ENCODE measurements at regions not wholly inside any gene's neighbourhood (a gene's known extent, or its start where the extent isn't known, plus 50 kb on each side); places are given as distances from the start of the nearest gene placed in this dataset.

- Histone ChIP-seq H3K36me3 (ENCODE audit: control insufficient read depth, insufficient read depth, low read length) (no peaks in the 10 kb centered on the region), H3K27me3 (replicated peaks; ENCODE audit: control insufficient read depth, insufficient read depth, low read length) (no peaks in the 10 kb centered on the region), H3K4me1 (no peaks in the 10 kb centered on the region), H3K9me3 (no peaks in the 10 kb centered on the region), H3K4me3 (ENCODE audit: low read depth, low read length) (no peak overlapping the region)
- Mint-ChIP-seq H3K4me1 (ENCODE audit: low read depth, unreplicated experiment) (no peaks in the 10 kb centered on the region), H3K4me3 (ENCODE audit: unreplicated experiment) (no peak overlapping the region), H3K9me3 (ENCODE audit: unreplicated experiment) (no peaks in the 10 kb centered on the region), H3K36me3 (ENCODE audit: insufficient read depth, unreplicated experiment) (no peaks in the 10 kb centered on the region), H3K27ac (ENCODE audit: unreplicated experiment) (no peak overlapping the region), H3K27me3 (ENCODE audit: insufficient read depth, unreplicated experiment) (no peaks in the 10 kb centered on the region)
- TF ChIP-seq, protein P1, sequence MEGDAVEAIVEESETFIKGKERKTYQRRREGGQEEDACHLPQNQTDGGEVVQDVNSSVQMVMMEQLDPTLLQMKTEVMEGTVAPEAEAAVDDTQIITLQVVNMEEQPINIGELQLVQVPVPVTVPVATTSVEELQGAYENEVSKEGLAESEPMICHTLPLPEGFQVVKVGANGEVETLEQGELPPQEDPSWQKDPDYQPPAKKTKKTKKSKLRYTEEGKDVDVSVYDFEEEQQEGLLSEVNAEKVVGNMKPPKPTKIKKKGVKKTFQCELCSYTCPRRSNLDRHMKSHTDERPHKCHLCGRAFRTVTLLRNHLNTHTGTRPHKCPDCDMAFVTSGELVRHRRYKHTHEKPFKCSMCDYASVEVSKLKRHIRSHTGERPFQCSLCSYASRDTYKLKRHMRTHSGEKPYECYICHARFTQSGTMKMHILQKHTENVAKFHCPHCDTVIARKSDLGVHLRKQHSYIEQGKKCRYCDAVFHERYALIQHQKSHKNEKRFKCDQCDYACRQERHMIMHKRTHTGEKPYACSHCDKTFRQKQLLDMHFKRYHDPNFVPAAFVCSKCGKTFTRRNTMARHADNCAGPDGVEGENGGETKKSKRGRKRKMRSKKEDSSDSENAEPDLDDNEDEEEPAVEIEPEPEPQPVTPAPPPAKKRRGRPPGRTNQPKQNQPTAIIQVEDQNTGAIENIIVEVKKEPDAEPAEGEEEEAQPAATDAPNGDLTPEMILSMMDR (IDR thresholded peaks at IDR 0.05; ENCODE audit: insufficient read depth in 1 of 2, low read depth in 1 of 2, low read length in 1 of 2, severe bottlenecking in 1 of 2, unreplicated experiment in 1 of 2) = no peak
- no TSS peak for BruUV-seq (replicated peaks)
- POLR2A ChIA-PET = no interaction called here
- no peak for DNase-seq
- CTCF ChIA-PET = no interaction called here
- intact Hi-C loops (cut with micrococcal nuclease; ENCODE audit: unreplicated experiment) = no loop called here
Measured at GRCh38 chr13:107736731-107737130, 478.6 kb downstream of the LIG4 start.

DNA sequence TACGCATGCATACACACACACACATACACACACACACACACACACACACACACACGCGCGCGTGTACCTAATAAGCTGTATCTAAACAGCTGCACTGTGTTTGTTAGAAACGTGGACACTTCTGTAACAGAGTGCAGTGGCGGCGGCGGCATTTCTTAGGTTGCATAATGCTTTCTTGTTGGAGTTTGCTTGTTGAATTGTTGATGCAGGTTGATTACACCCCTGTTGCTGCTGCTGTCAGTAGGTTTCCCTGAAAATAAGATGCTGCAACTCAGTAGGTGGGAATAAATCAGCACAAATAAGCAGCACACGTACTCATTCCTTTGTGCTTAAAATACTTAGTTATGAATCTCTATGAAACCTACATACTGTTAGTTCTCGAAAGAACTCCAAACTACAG is 479.2 kb downstream of the LIG4 start:
- Mint-ChIP-seq H3K27ac (ENCODE audit: unreplicated experiment) (no peak overlapping the region), H3K4me1 (ENCODE audit: low read depth, unreplicated experiment) (no peaks in the 10 kb centered on the region), H3K27me3 (ENCODE audit: insufficient read depth, unreplicated experiment) (no peaks in the 10 kb centered on the region), H3K4me3 (ENCODE audit: unreplicated experiment) (no peak overlapping the region), H3K9me3 (ENCODE audit: unreplicated experiment) (no peaks in the 10 kb centered on the region), H3K36me3 (ENCODE audit: insufficient read depth, unreplicated experiment) (no peaks in the 10 kb centered on the region)
- Histone ChIP-seq H3K4me3 (ENCODE audit: low read depth, low read length) (no peak overlapping the region), H3K9me3 (no peaks in the 10 kb centered on the region), H3K27me3 (replicated peaks; ENCODE audit: control insufficient read depth, insufficient read depth, low read length) (no peaks in the 10 kb centered on the region), H3K36me3 (ENCODE audit: control insufficient read depth, insufficient read depth, low read length) (no peaks in the 10 kb centered on the region), H3K4me1 (no peaks in the 10 kb centered on the region)
- DNase-seq = no peak
- CTCF ChIA-PET = no interaction called here
- no TSS peak for BruUV-seq (replicated peaks)
- TF ChIP-seq, protein P1 (IDR thresholded peaks at IDR 0.05; ENCODE audit: insufficient read depth in 1 of 2, low read depth in 1 of 2, low read length in 1 of 2, severe bottlenecking in 1 of 2, unreplicated experiment in 1 of 2) = no peak
- intact Hi-C loops (cut with micrococcal nuclease; ENCODE audit: unreplicated experiment) = no loop called here
- POLR2A ChIA-PET = no interaction called here

- TF ChIP-seq, protein P1 (IDR thresholded peaks at IDR 0.05; ENCODE audit: insufficient read depth in 1 of 2, low read depth in 1 of 2, low read length in 1 of 2, severe bottlenecking in 1 of 2, unreplicated experiment in 1 of 2) = no peak
- CTCF ChIA-PET = no interaction called here
- Mint-ChIP-seq H3K36me3 (ENCODE audit: insufficient read depth, unreplicated experiment) (no peaks in the 10 kb centered on the region), H3K4me3 (ENCODE audit: unreplicated experiment) (no peak overlapping the region), H3K27me3 (ENCODE audit: insufficient read depth, unreplicated experiment) (no peaks in the 10 kb centered on the region), H3K4me1 (ENCODE audit: low read depth, unreplicated experiment) (no peaks in the 10 kb centered on the region), H3K9me3 (ENCODE audit: unreplicated experiment) (no peaks in the 10 kb centered on the region), H3K27ac (ENCODE audit: unreplicated experiment) (no peak overlapping the region)
- no TSS peak for BruUV-seq (replicated peaks)
- intact Hi-C loops (cut with micrococcal nuclease; ENCODE audit: unreplicated experiment) = no loop called here
- Histone ChIP-seq H3K27me3 (replicated peaks; ENCODE audit: control insufficient read depth, insufficient read depth, low read length) (no peaks in the 10 kb centered on the region), H3K36me3 (ENCODE audit: control insufficient read depth, insufficient read depth, low read length) (no peaks in the 10 kb centered on the region), H3K4me3 (ENCODE audit: low read depth, low read length) (no peak overlapping the region), H3K4me1 (no peaks in the 10 kb centered on the region), H3K9me3 (no peaks in the 10 kb centered on the region)
- POLR2A ChIA-PET = no interaction called here
- no peak for DNase-seq
Measured at GRCh38 chr13:107734891-107735625, 480.3 kb downstream of the LIG4 start.
